Gastrocnemius medialis (tissue), 4 donors: ENCODE measurements at regions not wholly inside any gene's neighbourhood (a gene's known extent, or its start where the extent isn't known, plus 50 kb on each side); places are given as distances from the start of the nearest gene placed in this dataset.

Source experiments
- ATAC-seq, 2 donors: fragments of 150-250 bp; one replicate each; pipeline ENCODE4 v1.9.1; 2016
- DNase-seq, 2 donors: peaks; one replicate each; pipeline ENCODE4 v3.0.0-alpha.2; 2019
- H3K27ac ChIP-seq, 4 donors: fragments of 200-600 bp; sonication (generic); 1 replicate in 1 of 4; 2 replicates in 3 of 4; pipeline ENCODE4 v1.5.1; 2016 to 2018; ENCODE audit warnings: mild to moderate bottlenecking in 2 of 4, moderate library complexity in 1 of 4
- H3K27me3 ChIP-seq, 3 donors: fragments of 200-600 bp; sonication (generic) in 2 of 3; 1 replicate in 1 of 3; 2 replicates in 2 of 3; pipeline versions ENCODE4 v1.5.1 to v1.6.0; 2016 to 2019; ENCODE audit warnings: mild to moderate bottlenecking in 1 of 3, moderate library complexity in 1 of 3
- H3K36me3 ChIP-seq, 2 donors: fragments of 200-600 bp; sonication (generic) in 1 of 2; one replicate each; pipeline ENCODE4 v1.5.1; 2017 to 2018
- H3K4me1 ChIP-seq, 2 donors: fragments of 200-600 bp; sonication (generic) in 1 of 2; one replicate each; pipeline ENCODE4 v1.5.1; 2016 to 2017; ENCODE audit warnings: mild to moderate bottlenecking in 2 of 2
- H3K4me3 ChIP-seq, 4 donors: fragments of 200-600 bp; sonication (generic) in 3 of 4; 1 replicate in 1 of 4; 2 replicates in 3 of 4; pipeline ENCODE4 v1.5.1; 2016 to 2019; ENCODE audit warnings: mild to moderate bottlenecking in 2 of 4
- H3K9me3 ChIP-seq, 3 donors: fragments of 200-600 bp; sonication (generic) in 2 of 3; 1 replicate in 1 of 3; 2 replicates in 2 of 3; pipeline ENCODE4 v1.5.1; 2016 to 2019
- POLR2A ChIP-seq, 2 donors: fragments of 450-650 bp; IDR thresholded peaks; one replicate each; pipeline ENCODE4 v1.6.1; 2017; ENCODE audit warnings: antibody characterized with exemption in 2 of 2, mild to moderate bottlenecking in 2 of 2, moderate library complexity in 2 of 2
- in situ Hi-C, 4 donors: fragments of 200-750 bp; cut with MboI; loops; one replicate each; pipeline versions ENCODE4 v1.15.0 to v1.8.0; 2017; ENCODE audit warnings: low sequenced_read_pairs in 4 of 4
- intact Hi-C: fragments of 100-400 bp; cut with DNase I; formaldehyde crosslinking; loops from one replicate; pipeline ENCODE4 v1.15.1; 2023; ENCODE audit warnings: low total_unique reads
- TF ChIP-seq, protein P1 (sequence below), 5 experiments: fragments of 450-650 bp in 3 of 5; fragments of 200-600 bp in 2 of 5; sonication (generic) in 2 of 5; IDR thresholded peaks in 4 of 5; conservative IDR thresholded peaks in 1 of 5; 1 replicate in 4 of 5; 2 replicates in 1 of 5; pipeline ENCODE4 v1.5.1; 2016 to 2019; ENCODE audit warnings: antibody characterized with exemption in 5 of 5, mild to moderate bottlenecking in 3 of 5, moderate library complexity in 3 of 5

DNA sequence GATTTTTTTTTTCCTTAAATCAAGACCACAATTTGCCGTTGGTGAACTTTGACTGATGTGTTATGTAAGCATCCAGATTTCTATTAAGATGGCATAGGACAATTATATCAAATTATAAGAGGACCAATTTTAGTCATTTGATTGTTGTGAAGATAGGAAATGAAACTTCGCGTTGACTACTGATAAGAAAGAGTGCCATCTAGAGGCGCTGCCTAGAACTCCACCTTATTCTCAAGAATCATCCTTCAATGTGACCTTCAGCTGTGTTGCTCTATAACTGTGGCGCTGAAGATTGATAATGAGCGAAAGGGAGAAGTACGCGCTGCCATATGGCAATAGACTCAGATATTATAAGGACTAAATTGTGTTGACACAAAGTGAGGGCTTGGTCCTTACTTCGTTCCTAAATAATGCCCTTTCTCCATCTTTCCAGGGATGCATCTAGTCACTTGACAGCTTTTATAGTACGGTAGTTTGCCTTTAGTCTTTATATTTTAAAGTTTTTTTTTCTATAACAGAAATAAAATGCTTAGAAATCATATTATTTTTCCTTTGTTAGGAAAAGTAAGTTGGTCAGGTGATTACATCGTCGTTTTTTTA, 350.8 kb upstream of the STXBP6 start:
- in situ Hi-C loops: no loop called here
- Histone ChIP-seq H3K36me3 (no peaks in the 10 kb centered on the region), H3K4me3 (no peak overlapping the region), H3K27me3 (no peaks in the 10 kb centered on the region), H3K27ac (no peak overlapping the region), H3K9me3 (no peaks in the 10 kb centered on the region), H3K4me1 (no peaks in the 10 kb centered on the region)
- ATAC-seq (no peak), DNase-seq (no peak)
- TF ChIP-seq POLR2A (IDR thresholded peaks at IDR 0.05): no peak
- TF ChIP-seq, protein P1, sequence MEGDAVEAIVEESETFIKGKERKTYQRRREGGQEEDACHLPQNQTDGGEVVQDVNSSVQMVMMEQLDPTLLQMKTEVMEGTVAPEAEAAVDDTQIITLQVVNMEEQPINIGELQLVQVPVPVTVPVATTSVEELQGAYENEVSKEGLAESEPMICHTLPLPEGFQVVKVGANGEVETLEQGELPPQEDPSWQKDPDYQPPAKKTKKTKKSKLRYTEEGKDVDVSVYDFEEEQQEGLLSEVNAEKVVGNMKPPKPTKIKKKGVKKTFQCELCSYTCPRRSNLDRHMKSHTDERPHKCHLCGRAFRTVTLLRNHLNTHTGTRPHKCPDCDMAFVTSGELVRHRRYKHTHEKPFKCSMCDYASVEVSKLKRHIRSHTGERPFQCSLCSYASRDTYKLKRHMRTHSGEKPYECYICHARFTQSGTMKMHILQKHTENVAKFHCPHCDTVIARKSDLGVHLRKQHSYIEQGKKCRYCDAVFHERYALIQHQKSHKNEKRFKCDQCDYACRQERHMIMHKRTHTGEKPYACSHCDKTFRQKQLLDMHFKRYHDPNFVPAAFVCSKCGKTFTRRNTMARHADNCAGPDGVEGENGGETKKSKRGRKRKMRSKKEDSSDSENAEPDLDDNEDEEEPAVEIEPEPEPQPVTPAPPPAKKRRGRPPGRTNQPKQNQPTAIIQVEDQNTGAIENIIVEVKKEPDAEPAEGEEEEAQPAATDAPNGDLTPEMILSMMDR (IDR thresholded peaks at IDR 0.05 in 4 of 5, conservative IDR thresholded peaks at IDR 0.05 in 1 of 5): peak in 3 of 5 experiments; percentile 15 to 44 (median 36)
- intact Hi-C loops: no loop called here

DNA sequence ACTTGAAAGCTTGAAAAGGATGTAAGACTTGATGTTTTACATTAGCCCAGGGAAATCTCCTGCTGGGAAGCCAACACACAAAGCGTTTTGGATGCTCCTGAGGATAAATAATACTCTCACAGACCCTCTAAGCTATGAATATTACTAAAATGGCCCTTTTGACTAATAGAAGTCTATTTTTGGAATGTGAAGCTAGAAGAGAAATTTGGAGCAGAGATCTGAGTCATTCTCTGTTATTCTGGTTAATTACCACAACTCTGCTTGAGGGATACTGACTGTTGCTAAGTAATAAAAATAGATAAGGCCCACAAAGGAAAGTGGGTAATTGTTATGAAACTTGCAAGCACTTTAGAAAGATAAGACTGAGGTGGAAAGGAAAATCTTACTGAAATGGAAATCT, 346.2 kb upstream of the STXBP6 start:
- ATAC-seq (no peak), DNase-seq (no peak)
- intact Hi-C loops: no loop called here
- Histone ChIP-seq H3K4me3 (no peak overlapping the region), H3K4me1 (no peaks in the 10 kb centered on the region), H3K27ac (no peak overlapping the region), H3K9me3 (no peaks in the 10 kb centered on the region), H3K36me3 (no peaks in the 10 kb centered on the region), H3K27me3 (no peaks in the 10 kb centered on the region)
- in situ Hi-C loops: no loop called here
- TF ChIP-seq POLR2A (IDR thresholded peaks at IDR 0.05): no peak
- TF ChIP-seq, protein P1 (IDR thresholded peaks at IDR 0.05 in 4 of 5, conservative IDR thresholded peaks at IDR 0.05 in 1 of 5): no peak

DNA sequence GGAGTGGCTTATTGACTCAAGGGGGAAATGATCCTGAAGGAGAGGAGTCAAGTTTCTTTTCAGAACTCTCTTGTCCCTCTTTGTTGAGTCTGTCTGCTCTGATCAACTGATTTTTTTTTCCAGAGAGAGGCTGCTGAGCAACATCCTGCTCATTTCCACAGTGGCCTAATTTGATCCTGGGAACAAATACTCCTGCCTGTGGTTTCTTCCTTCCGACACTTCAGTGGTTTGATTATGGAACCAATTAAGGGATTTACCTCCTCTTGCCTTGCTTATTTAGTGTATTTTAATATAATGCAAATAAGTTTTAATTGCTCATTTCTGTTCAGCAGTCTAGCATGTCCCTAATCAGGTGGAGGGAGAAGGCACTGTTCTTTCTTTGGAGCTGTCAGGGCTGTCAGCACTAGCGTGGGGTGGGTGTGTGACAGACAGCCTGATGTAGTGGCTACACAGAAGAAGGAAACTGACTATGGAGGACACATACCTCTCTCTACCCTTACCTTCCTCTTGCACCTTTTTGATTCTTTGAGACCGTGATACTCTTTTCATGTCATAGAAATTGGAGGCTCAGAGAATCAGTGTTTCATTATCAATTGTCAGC, 344.9 kb upstream of the STXBP6 start:
- no peaks in the 10 kb centered on the region for H3K9me3 ChIP-seq
- TF ChIP-seq POLR2A (IDR thresholded peaks at IDR 0.05): no peak
- TF ChIP-seq, protein P1 (IDR thresholded peaks at IDR 0.05 in 4 of 5, conservative IDR thresholded peaks at IDR 0.05 in 1 of 5): no peak
- no peaks in the 10 kb centered on the region for H3K27me3 ChIP-seq
- no peak overlapping the region for H3K27ac ChIP-seq
- ATAC-seq: no peak
- in situ Hi-C loops (no loop called here), intact Hi-C loops (no loop called here)
- H3K36me3 ChIP-seq: no peaks in the 10 kb centered on the region
- DNase-seq: no peak
- H3K4me3 ChIP-seq: no peak overlapping the region
- no peaks in the 10 kb centered on the region for H3K4me1 ChIP-seq

DNA sequence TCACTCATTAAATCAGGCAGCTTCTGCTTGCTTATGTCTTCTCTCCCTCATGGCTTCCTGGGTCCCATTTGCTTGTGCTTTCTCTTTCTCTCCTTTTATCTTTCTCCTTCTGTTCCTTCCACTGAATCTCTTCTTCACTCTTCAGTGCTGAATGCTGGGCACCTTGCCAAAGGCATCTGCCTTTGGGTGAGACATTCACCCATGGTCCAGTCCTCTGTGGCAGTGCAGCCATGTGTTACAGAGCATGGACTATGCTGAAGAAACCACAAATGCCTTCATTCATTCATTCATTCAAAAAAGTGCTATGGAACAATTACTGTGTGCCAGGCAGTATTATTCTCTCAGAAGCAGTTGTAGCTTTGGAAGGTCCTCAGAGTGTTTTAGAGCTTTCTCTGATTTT, 344.4 kb upstream of the STXBP6 start:
- no peak overlapping the region for H3K4me3 ChIP-seq
- H3K4me1 ChIP-seq: no peaks in the 10 kb centered on the region
- intact Hi-C loops (no loop called here), in situ Hi-C loops (no loop called here)
- TF ChIP-seq, protein P1 (IDR thresholded peaks at IDR 0.05 in 4 of 5, conservative IDR thresholded peaks at IDR 0.05 in 1 of 5): no peak
- TF ChIP-seq POLR2A (IDR thresholded peaks at IDR 0.05): no peak
- no peaks in the 10 kb centered on the region for H3K27me3 ChIP-seq
- ATAC-seq: no peak
- H3K9me3 ChIP-seq: no peaks in the 10 kb centered on the region
- no peaks in the 10 kb centered on the region for H3K36me3 ChIP-seq
- no peak for DNase-seq
- no peak overlapping the region for H3K27ac ChIP-seq

DNA sequence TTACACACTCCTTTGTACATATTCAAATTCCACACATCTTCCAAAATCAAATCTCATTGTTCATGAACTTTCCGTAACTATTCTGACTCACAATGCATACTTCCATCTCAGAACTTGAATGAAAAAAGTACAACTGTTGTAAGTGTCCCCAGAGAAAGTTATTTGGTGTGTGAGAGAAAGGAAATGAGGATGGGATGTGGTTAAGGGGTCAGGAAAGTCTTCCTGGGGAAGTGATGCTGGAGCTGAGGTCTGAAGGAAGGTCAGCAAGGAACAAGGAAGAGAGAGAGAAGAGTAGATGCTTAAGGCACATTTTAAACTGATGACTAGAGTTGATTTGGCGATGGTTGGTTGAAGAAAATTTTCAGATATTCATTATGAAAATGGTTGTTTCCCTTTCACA, 340.0 kb upstream of the STXBP6 start:
- Histone ChIP-seq H3K27me3 (no peaks in the 10 kb centered on the region), H3K36me3 (no peaks in the 10 kb centered on the region), H3K4me1 (no peaks in the 10 kb centered on the region), H3K27ac (no peak overlapping the region), H3K9me3 (no peaks in the 10 kb centered on the region), H3K4me3 (no peak overlapping the region)
- ATAC-seq: no peak
- TF ChIP-seq, protein P1 (IDR thresholded peaks at IDR 0.05 in 4 of 5, conservative IDR thresholded peaks at IDR 0.05 in 1 of 5): no peak
- no peak for TF ChIP-seq POLR2A (IDR thresholded peaks at IDR 0.05)
- DNase-seq: no peak
- in situ Hi-C loops: no loop called here
- intact Hi-C loops: no loop called here
